ENCODE measurements at regions not wholly inside any gene's neighbourhood (a gene's known extent, or its start where the extent isn't known, plus 50 kb on each side); places are given as distances from the start of the nearest gene placed in this dataset.

DNA sequence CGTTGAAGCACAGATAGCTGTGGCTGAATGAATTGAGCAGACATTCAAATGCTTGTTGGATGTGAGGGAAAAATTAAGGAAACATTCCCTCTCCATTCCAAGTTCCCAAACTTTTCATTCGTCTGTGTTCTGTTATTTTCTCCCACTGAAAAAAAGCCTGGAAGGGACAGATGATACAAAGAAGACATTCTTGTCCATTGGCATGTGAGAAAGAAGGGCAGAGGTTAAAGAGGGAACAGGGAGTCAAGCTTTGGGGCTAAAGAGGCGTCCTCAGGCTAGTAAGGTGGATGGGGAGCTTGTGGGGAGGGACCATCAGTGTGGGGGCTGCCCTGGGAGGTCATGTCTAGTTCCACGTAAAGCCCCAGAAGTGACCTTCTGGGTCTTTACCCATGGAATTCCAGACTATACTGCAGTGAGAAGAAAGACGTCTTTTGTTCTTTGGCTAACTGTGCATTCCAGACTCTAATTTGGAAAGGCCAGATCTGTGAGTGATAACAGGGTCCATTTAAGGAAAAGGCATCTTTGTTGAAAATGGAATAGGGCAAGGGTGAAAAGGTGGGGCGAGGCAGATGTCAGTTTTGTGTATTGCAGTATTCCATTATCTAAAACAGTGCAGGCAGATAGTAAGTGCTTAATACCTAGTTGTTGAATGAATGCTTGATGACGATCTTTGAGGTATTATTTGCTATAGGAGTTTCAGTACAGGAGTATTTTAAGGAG is 117.5 kb downstream of the SOX4 start:
- H3K4me1 Mint-ChIP-seq: no peaks in the 10 kb centered on the region
- WGBS (ENCODE audit: insufficient coverage): 78% methylated on average over 5 of the region's 7 CpGs
- intact Hi-C loops (cut with micrococcal nuclease): no loop called here
- H3K4me3 Mint-ChIP-seq: no peak overlapping the region
- H3K4me3 ChIP-seq (ENCODE audit: low read length): no peak overlapping the region
- no peaks in the 10 kb centered on the region for H3K27me3 Mint-ChIP-seq (ENCODE audit: low read depth in 2 of 2)
- TF ChIP-seq, protein P1, sequence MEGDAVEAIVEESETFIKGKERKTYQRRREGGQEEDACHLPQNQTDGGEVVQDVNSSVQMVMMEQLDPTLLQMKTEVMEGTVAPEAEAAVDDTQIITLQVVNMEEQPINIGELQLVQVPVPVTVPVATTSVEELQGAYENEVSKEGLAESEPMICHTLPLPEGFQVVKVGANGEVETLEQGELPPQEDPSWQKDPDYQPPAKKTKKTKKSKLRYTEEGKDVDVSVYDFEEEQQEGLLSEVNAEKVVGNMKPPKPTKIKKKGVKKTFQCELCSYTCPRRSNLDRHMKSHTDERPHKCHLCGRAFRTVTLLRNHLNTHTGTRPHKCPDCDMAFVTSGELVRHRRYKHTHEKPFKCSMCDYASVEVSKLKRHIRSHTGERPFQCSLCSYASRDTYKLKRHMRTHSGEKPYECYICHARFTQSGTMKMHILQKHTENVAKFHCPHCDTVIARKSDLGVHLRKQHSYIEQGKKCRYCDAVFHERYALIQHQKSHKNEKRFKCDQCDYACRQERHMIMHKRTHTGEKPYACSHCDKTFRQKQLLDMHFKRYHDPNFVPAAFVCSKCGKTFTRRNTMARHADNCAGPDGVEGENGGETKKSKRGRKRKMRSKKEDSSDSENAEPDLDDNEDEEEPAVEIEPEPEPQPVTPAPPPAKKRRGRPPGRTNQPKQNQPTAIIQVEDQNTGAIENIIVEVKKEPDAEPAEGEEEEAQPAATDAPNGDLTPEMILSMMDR (IDR thresholded peaks at IDR 0.05): no peak
- no peaks in the 10 kb centered on the region for H3K4me1 ChIP-seq (ENCODE audit: control insufficient read depth, insufficient read depth, low read length)
- no peak for ATAC-seq
- H3K27ac ChIP-seq (ENCODE audit: low read length): no peak overlapping the region
- H3K36me3 Mint-ChIP-seq: no peaks in the 10 kb centered on the region
- H3K9me3 ChIP-seq (ENCODE audit: control insufficient read depth, insufficient read depth, low read length): no peaks in the 10 kb centered on the region
- no peak for DNase-seq
- no peaks in the 10 kb centered on the region for H3K9me3 Mint-ChIP-seq
- no peaks in the 10 kb centered on the region for H3K36me3 ChIP-seq (ENCODE audit: control insufficient read depth, insufficient read depth, low read length)
- H3K27ac Mint-ChIP-seq: no peak overlapping the region
- H3K27me3 ChIP-seq (ENCODE audit: control insufficient read depth, insufficient read depth, low read length): no peaks in the 10 kb centered on the region

DNA sequence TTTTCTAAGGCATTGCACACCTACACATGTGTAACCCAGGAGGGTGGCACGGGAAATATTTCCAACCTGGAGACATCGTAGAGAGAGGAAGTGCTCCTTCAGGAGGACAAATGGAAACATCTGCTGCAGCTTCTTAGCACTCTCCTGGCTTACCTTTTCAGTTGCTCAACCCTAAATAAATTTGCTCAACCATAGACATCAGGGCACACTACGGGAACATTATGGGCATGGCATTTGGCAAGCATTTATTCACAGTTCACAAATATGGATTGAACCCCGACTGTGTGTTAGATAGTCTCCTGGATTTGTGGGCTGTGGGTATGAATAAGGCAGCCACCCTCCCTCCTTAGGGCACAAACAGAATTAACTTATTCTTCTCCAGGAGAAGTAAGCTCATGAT is 118.7 kb downstream of the SOX4 start:
- ATAC-seq (no peak), DNase-seq (no peak)
- Histone ChIP-seq H3K27me3 (ENCODE audit: control insufficient read depth, insufficient read depth, low read length) (no peaks in the 10 kb centered on the region), H3K36me3 (ENCODE audit: control insufficient read depth, insufficient read depth, low read length) (no peaks in the 10 kb centered on the region), H3K4me3 (ENCODE audit: low read length) (no peak overlapping the region), H3K9me3 (ENCODE audit: control insufficient read depth, insufficient read depth, low read length) (no peaks in the 10 kb centered on the region), H3K27ac (ENCODE audit: low read length) (no peak overlapping the region), H3K4me1 (ENCODE audit: control insufficient read depth, insufficient read depth, low read length) (no peaks in the 10 kb centered on the region)
- no peaks in the 10 kb centered on the region for H3K27me3 Mint-ChIP-seq (ENCODE audit: low read depth in 2 of 2)
- no peak overlapping the region for H3K4me3 Mint-ChIP-seq
- no peaks in the 10 kb centered on the region for H3K9me3 Mint-ChIP-seq
- 89% methylated on average over 3 of the region's 4 CpGs for WGBS (ENCODE audit: insufficient coverage)
- H3K27ac Mint-ChIP-seq: no peak overlapping the region
- H3K36me3 Mint-ChIP-seq: no peaks in the 10 kb centered on the region
- intact Hi-C loops (cut with micrococcal nuclease): no loop called here
- TF ChIP-seq, protein P1 (IDR thresholded peaks at IDR 0.05): no peak
- no peaks in the 10 kb centered on the region for H3K4me1 Mint-ChIP-seq

DNA sequence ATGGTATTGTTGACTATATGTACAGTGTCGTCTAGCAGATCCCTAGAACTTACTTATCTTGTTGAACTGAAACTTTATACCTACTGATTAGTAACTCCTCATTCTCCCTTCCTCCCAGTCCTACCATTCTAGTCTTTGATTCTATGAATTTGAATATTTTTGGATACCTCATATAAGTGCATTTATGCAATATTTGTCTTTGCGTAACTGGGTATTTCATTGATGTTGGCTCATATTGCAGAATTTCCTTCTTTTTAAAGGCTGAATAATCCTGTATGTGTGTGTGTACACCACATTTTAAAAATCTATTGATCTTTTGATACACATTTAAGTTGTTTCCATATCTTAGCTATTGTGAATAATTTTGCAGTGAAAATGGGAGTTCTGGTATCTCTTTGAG is 119.9 kb downstream of the SOX4 start:
- DNase-seq (no peak), ATAC-seq (no peak)
- H3K4me1 ChIP-seq (ENCODE audit: control insufficient read depth, insufficient read depth, low read length): no peaks in the 10 kb centered on the region
- Mint-ChIP-seq H3K4me3 (no peak overlapping the region), H3K36me3 (no peaks in the 10 kb centered on the region), H3K27ac (no peak overlapping the region), H3K27me3 (ENCODE audit: low read depth in 2 of 2) (no peaks in the 10 kb centered on the region), H3K4me1 (no peaks in the 10 kb centered on the region), H3K9me3 (no peaks in the 10 kb centered on the region)
- intact Hi-C loops (cut with micrococcal nuclease): no loop called here
- no peaks in the 10 kb centered on the region for H3K27me3 ChIP-seq (ENCODE audit: control insufficient read depth, insufficient read depth, low read length)
- no peak overlapping the region for H3K27ac ChIP-seq (ENCODE audit: low read length)
- TF ChIP-seq, protein P1 (IDR thresholded peaks at IDR 0.05): no peak
- H3K9me3 ChIP-seq (ENCODE audit: control insufficient read depth, insufficient read depth, low read length): no peaks in the 10 kb centered on the region
- no peak overlapping the region for H3K4me3 ChIP-seq (ENCODE audit: low read length)
- WGBS (ENCODE audit: insufficient coverage): no CpG with 5 or more reads among the region's 2 CpGs
- H3K36me3 ChIP-seq (ENCODE audit: control insufficient read depth, insufficient read depth, low read length): no peaks in the 10 kb centered on the region

DNA sequence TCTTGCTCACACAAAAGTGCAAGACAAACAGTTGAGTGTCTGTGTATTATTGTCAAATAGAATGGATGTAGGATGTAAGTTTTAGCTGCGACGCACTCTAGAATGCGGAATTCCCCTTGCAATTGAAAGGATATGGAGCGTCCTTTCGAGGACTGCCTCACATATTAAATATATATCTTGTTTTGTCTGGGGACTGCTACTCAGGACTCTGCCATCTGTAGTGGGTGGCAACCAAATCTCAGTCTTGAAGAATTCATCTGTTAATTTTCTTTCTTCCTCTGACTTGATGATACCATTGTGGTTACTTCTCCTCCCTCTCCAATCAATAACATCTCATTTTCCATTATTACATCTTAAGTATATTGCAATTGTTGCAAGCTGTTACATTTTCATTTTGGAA is 121.6 kb downstream of the SOX4 start:
- Histone ChIP-seq H3K9me3 (ENCODE audit: control insufficient read depth, insufficient read depth, low read length) (no peaks in the 10 kb centered on the region), H3K27me3 (ENCODE audit: control insufficient read depth, insufficient read depth, low read length) (no peaks in the 10 kb centered on the region), H3K27ac (ENCODE audit: low read length) (no peak overlapping the region), H3K4me3 (ENCODE audit: low read length) (no peak overlapping the region), H3K36me3 (ENCODE audit: control insufficient read depth, insufficient read depth, low read length) (no peaks in the 10 kb centered on the region), H3K4me1 (ENCODE audit: control insufficient read depth, insufficient read depth, low read length) (no peaks in the 10 kb centered on the region)
- Mint-ChIP-seq H3K27ac (no peak overlapping the region), H3K36me3 (no peaks in the 10 kb centered on the region), H3K9me3 (no peaks in the 10 kb centered on the region), H3K4me1 (no peaks in the 10 kb centered on the region), H3K27me3 (ENCODE audit: low read depth in 2 of 2) (no peaks in the 10 kb centered on the region), H3K4me3 (no peak overlapping the region)
- 93% methylated on average over 4 of the region's 5 CpGs for WGBS (ENCODE audit: insufficient coverage)
- ATAC-seq: no peak
- DNase-seq: no peak
- TF ChIP-seq, protein P1 (IDR thresholded peaks at IDR 0.05): no peak
- intact Hi-C loops (cut with micrococcal nuclease): no loop called here
